ENCODE measurements at regions not wholly inside any gene's neighbourhood (a gene's known extent, or its start where the extent isn't known, plus 50 kb on each side); places are given as distances from the start of the nearest gene placed in this dataset.

GRCh38 chr7:115548756-115549155, 481.8 kb downstream of the TFEC start:
- DNase-seq, result no peak

- no peak for DNase-seq
Measured at GRCh38 chr7:115546790-115547189, 483.8 kb downstream of the TFEC start.

GRCh38 chr7:115533785-115534184, 496.8 kb downstream of the TFEC start:
- DNase-seq, result no peak

DNA sequence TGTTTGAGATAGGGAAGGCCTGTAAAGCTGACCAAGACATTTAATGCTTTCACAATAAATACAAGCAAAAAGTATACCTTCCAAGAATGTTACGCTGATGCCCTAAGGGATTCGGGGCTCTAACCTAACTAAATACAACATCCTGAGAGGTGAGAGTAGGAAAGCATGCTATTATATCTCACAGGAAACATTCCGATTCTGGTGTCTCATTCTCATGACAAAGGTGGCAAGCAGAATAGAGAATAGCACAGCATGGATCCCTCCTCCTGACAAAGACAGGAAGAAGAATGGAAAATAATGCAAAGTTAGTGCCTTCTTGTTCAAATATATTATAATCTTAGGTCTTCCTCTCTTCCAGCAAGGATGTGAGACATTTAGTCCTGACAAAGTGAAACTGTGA, 504.3 kb downstream of the TFEC start:
- DNase-seq, result no peak

DNA sequence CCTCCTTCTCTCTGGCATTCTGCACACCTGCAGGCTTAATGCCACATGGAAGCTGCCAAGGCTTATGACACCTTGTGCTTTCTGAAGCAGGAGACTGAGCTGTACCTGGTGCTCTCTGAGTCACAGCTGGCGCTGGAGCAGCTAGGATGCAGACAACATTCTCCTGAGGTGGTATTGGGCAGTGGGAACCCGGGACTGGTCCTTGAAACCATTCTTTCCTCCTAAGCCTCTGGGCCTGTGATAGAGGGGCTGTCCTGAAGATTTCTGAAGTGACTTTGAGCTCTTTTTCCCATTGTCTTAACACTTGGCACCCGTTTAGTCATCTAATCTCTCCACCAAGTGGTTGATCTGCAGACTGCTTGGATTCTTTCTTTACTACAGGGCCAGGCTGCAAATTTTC, 508.4 kb downstream of the TFEC start:
- no peak for DNase-seq

- DNase-seq, result peak; percentile 69
Measured at GRCh38 chr7:115516341-115516740, 514.2 kb downstream of the TFEC start.

- no peak for DNase-seq
Measured at GRCh38 chr7:115511330-115511729, 519.2 kb downstream of the TFEC start.

DNA sequence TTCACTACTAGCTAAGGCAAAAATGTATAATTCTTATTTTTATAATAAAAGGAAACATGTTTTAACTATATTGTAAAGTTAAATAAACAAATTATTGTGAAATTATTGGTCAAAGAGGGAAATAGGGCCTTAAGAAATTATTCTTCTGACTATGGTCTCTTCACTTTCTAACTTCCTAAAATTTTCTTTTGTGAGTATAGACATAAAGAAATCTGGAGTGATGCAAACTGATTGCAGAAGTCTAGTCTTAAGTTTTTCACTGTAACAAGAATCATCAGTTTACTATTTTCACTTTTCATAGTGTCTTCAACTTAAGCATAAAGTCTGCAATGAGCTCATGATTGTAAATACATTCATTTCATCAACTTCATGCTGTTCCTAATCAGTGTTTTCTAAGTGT, 525.4 kb downstream of the TFEC start:
- DNase-seq, result no peak

DNA sequence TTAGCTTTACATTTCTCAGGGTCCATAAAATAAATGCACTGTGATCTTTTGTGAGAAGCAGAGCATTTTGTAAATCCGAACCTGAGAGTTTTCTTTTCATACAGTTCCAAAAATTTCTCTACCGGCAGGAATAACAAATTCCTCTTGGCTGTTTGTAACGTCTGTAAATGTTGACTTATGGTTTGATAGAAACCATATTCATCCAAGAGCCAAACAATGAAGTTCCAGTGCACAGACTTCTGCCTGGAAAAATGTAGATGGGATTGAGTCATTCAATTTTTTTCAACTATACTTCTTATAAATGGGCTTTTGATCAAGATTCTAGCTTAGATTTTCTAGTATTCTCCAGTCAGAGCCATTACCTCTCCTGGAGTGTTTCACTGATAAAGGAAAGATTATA, 530.6 kb downstream of the TFEC start:
- DNase-seq, result peak; percentile 22

GRCh38 chr7:115496006-115496405, 534.6 kb downstream of the TFEC start:
- DNase-seq, result no peak

GRCh38 chr7:115494529-115495147, 535.9 kb downstream of the TFEC start:
- no peak for DNase-seq

DNA sequence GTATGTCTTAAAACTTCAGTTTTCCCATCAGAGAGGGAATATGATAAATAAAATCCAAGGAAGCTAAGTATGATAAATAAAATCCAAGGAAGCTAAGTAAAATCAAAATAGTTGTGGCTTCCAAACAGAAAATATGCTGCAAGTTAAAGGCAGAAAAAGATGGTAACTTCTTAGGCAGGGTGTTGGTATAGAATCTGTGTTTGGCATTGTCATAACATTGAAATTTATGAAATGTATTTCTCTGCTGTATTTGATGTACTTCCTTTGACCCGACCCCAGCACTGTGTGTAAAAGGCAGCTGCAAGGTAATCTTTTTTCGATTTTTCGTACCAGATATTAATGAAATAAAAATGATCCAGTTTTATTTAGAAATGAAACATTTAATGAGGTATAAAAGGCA, 537.2 kb downstream of the TFEC start:
- no peak for DNase-seq

DNA sequence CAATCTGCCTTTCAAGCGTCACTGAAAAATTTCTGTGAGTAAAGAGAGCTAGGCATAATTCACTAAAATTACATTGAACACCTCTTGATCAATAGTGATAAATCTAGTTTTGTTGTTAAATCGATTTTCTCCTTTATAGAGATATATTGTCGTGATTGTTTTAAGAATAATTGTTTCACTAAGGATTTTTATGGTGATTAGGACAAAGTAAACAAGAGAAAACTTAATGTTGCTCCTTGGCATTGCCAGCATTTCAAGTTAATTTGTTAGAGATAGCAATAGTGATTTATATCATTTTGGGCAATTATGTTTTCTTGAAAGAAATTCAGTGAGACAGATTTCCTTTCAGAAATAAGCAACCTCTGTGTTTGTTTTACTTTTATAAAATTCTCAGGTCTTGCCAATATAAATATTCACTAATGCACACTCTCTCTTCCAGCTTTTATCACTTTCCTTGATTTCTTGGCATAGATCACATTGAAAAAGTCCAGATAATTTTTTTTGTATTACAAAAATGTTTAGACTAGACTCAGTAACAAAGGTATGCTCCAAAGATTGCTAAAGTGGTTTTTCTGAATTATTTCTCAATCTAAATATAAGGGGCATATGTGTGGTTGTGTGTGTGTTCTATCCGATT, 538.7 kb downstream of the TFEC start:
- DNase-seq, result no peak

DNA sequence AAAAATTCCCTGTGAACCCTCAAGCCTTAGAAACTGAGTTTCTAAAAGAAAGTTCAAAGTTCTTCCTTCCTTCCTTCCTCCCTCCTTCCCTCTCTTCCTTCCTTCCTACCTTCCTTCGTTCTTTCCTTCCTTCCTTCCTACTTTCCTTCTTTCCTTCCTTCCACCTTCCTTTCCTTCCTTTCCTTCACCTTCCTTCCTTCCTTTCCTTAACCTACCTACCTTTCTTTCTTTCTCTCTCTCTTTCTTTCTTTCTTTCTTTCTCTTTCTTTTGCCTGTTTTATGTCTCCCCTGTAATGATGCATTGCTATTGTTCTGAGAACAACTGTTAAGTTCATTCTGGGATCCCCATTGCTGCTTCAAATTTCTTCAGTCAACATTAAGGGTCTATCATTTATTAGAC, 551.1 kb downstream of the TFEC start:
- DNase-seq, result no peak

DNA sequence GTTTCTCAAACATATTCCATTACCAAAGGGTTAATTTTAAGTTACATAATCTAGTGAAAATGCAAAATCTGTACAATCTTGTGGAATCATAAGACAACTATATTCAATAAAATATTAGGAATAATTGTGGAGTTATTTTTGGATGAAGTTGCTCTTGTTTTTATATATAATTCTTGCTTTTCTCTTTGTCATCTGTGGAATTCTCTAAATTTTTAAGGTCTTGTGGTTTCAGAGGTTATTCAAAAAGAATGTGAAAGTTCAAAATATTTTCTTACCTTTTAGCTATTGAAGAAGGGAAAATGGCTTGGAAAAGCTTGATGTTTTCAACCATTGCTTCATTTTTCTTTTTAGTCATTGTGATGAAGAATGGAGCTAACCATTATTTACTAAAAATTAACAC, 552.1 kb downstream of the TFEC start:
- DNase-seq, result peak; percentile 55

DNA sequence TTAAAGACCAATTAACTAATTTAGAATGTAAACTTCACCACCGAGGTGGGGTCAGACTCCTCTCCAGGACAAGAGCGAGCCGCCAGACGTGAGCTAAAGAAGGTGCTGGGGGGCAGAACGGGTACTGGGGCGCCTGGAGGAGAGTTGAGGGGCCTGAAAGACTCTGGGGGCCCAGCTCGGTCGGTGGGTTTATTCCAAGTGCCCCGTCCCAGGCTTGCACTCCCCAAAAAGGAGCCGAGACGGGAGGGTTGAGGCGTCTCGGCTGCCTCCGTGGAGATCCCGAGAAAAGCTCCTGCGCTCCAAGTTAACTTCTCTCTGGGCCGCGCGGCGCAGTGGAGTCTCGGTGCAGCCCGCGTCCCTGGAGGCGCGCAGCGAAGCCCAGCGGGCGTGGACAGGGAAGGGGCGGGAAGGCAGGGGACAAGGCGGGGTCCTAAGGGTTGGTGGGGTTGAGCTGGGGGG, 553.3 kb downstream of the TFEC start:
- peak; percentile 52 for DNase-seq

GRCh38 chr7:115476671-115477181, 553.8 kb downstream of the TFEC start:
- no peak for DNase-seq

DNA sequence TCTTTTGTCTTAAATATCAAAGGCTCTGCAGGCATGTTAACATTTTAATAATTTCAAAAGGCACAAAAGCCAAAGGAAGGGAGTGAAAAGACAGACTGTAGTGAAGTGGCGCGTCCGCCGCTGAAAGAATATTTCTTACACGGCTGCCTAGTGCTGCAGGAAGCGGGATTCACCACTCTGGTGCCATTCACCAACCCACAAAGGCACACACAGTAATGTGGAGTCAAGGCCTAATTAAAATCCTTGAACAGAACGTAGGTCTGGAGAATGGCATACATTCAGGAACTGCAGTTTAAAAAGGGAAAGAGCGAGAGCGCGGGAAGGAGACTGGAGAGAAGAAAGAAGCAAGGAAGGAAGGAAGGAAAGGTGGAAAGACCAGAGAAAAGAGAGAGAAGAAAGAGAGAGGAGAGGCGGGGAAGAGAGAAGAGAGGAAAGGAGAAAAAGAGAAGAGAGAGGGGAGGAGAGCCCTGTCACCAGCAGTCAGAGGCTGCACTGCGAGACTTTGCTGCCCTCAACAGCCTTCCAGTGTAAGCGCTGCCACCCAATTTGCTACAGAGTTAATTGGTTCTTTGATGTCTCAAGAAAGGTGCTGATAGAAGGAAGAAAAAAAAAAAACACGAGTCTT, 554.0 kb downstream of the MDFIC start:
- no peak for DNase-seq

GRCh38 chr7:115475206-115475605, 553.3 kb downstream of the MDFIC start:
- DNase-seq, result no peak

DNA sequence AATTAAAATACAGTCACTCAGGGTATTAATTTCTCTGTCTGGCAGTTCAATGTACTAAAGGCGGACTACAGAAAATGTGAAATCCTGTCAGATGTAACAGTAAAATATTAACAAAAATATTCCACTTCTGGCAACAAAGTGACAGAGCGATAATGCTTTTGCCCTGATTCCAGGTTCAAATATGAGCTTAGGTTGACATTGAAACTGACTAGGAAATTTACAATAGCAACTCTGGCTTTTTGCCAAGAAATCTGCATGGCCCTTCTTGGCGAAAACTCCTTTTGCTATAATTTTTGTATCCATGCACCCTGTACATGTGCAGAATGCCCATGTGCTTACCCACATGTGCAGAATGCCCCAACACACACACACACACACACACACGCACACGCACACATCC, 552.2 kb downstream of the MDFIC start:
- DNase-seq, result no peak

GRCh38 chr7:115471891-115472290, 550.0 kb downstream of the MDFIC start:
- peak; percentile 21 for DNase-seq

- no peak for DNase-seq
Measured at GRCh38 chr7:115462301-115463015, 540.6 kb downstream of the MDFIC start.

DNA sequence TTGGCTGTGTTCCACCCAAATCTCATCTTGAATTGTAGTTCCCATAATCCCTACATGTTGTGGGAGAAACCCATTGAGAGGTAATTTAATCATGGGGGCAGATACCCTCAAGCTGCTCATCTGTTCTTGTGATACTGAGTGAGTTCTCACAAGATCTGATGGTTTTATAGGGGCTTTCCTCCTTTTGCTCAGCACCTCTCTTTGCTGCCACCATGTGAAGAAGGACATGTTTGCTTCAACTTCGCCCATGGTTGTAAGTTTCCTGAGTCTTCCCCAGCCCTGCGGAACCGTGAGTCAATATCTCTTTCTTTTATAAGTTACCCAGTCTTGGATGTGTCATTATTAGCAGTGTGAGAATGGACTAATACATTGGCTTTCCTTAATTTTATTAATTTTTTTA, 527.8 kb downstream of the MDFIC start:
- peak; percentile 15 for DNase-seq

DNA sequence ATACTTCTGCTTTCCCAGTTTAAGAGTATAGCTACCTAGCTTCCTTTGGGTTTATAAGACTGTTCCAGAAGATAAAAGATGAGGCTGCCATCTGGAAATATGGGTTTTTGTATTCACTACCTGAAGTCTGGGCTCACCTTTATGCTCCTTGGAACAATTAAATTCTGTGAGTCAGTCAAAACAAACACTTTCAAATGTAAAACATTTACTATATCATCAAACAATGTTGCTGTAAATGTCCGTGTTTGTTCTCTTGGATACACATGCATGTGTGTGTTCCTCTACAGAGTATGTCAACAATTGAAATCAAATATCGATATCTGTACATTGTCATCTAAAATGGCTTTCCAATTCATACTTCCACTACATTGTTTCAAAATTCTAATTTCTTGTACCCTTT, 525.6 kb downstream of the MDFIC start:
- DNase-seq, result no peak

All from fibroblast of skin of right biceps (primary cell).